ENCODE measurements at regions not wholly inside any gene's neighbourhood (a gene's known extent, or its start where the extent isn't known, plus 50 kb on each side); places are given as distances from the start of the nearest gene placed in this dataset.

DNA sequence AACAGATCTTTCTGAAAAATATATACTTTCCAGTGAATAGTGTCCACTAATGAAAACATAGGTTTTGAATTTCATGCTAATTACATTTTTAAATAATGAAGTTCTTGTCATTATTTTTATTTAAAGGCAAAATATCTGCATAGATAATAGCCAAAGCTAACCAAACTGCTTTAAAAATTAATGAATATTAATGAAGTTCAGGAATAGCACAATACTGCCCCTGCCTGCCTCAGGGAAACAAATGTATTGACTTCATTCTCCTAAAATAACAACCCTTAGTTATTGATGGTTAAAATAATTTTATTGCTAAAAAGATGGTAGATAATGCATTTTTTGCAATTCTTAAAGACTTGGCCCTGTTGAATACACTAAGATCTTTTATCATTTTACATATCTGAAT is 103.6 kb upstream of the SSBP2 start:
- Histone ChIP-seq H3K27ac (peak overlapping the region; percentile 97), H3K9me3 (ENCODE audit: low read depth, low read length) (no peaks in the 10 kb centered on the region), H3K36me3 (ENCODE audit: insufficient read depth, low read length) (no peaks in the 10 kb centered on the region), H3K9ac (ENCODE audit: insufficient read length) (peak overlapping the region; percentile 68), H3K4me3 (peak overlapping the region; percentile 74)
- DNase-seq (ENCODE audit: low read depth, low spot score) = peak; percentile 30
- TF ChIP-seq POLR2AphosphoS5 (IDR thresholded peaks at IDR 0.05; ENCODE audit: borderline replicate concordance, low read depth, low read length) = no peak
- TF ChIP-seq EZH2 (IDR thresholded peaks at IDR 0.05) = no peak
- no peak for TF ChIP-seq FOXP2 (optimal IDR thresholded peaks at IDR 0.05; ENCODE audit: control extremely low read depth, extremely low read length, insufficient read depth)

DNA sequence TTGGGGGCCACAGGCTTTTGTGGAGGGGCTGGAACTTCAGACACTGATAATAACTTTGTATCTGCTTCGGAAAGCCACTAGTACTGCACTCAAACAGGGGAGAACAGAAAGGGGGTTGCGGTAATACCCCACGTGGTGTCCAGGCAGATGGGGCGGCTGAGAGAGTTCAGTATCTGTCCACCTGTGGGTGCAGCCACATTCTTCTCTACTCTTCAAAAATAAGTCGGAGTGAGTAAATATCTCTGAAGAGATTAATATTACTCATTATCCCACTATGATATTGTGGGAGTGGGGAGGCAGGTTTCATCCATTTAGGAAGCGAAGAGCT is 102.1 kb upstream of the SSBP2 start:
- no peak for DNase-seq (ENCODE audit: low read depth, low spot score)
- Histone ChIP-seq H3K9ac (ENCODE audit: insufficient read length) (peak overlapping the region; percentile 68), H3K27ac (peak overlapping the region; percentile 97), H3K36me3 (ENCODE audit: insufficient read depth, low read length) (no peaks in the 10 kb centered on the region), H3K9me3 (ENCODE audit: low read depth, low read length) (no peaks in the 10 kb centered on the region), H3K4me3 (peak overlapping the region; percentile 74)
- TF ChIP-seq FOXP2 (optimal IDR thresholded peaks at IDR 0.05; ENCODE audit: control extremely low read depth, extremely low read length, insufficient read depth) = no peak
- no peak for TF ChIP-seq EZH2 (IDR thresholded peaks at IDR 0.05)
- TF ChIP-seq POLR2AphosphoS5 (IDR thresholded peaks at IDR 0.05; ENCODE audit: borderline replicate concordance, low read depth, low read length) = no peak

DNA sequence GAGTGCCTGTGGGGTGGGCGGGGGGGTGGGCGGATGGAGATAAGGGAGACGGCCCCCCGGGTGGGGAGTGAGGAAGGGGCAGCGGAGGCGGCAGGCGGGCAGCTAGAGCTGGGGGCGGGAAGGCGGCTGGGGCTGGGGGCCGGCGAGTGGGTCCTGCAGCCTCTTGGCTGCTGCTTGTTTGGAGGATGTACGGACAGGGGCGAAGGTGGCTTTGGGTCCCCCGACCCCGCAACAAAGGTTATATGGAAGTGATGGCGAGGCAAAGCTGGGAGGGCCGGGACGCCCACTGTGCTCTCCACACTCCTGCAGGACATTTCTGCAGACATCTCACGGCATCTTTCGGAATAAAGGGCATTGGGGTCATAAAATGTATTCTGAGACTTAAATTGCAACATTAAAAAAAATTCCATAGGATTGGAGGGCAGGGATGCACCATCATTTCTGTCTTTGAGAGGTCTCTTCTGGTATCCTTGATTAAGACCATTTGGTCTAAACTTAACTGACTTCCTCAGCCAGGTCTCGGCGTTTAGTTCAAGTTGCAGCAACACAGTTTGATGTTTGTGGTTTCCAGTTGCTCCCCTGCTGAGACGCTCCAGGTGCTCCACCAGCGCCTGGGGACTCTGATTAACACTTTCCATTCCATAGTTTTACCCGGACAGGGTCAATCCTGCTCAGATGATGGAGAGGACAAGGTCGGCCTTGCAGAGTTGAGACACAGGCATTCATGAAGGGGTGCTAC is 101.6 kb upstream of the SSBP2 start:
- Histone ChIP-seq H3K27ac (peak overlapping the region; percentile 97), H3K9me3 (ENCODE audit: low read depth, low read length) (no peaks in the 10 kb centered on the region), H3K36me3 (ENCODE audit: insufficient read depth, low read length) (no peaks in the 10 kb centered on the region), H3K4me3 (peak overlapping the region; percentile 75), H3K9ac (ENCODE audit: insufficient read length) (no peak overlapping the region)
- DNase-seq (ENCODE audit: low read depth, low spot score) = no peak
- TF ChIP-seq POLR2AphosphoS5 (IDR thresholded peaks at IDR 0.05; ENCODE audit: borderline replicate concordance, low read depth, low read length) = no peak
- no peak for TF ChIP-seq FOXP2 (optimal IDR thresholded peaks at IDR 0.05; ENCODE audit: control extremely low read depth, extremely low read length, insufficient read depth)
- TF ChIP-seq EZH2 (IDR thresholded peaks at IDR 0.05) = no peak

DNA sequence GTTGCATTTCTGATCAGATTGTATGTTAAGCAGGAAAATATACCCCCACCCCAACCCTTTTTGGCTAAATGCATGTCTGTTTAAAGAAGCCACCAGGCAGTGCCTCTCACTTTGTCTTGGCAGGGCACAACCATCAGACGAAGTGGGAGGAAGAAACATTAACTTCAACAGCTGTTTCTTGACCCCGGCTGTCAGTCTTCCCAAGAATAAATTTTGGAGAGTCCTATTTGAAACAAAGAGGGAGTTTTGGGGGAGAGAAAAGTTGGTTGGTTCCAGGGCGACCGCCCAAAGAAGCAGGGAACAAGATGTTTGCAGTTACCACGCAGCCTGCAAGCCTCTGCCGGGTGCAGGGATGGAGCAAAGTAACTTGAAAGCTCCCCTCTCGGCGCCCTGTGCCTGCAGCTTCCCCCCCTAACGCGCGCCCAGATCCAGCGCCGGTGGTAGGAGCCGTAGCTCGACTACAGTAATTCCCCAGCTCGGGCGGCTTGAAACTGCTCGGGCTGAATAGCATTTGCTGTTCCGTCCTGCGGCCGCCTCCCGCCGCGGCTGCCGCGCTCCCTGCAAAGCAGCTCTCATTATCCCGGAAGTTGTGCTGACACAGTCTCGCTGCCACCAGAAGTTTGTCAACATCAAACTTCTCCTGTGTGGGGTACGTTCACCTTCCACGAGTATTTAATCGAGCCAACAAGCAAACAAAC is 100.7 kb upstream of the SSBP2 start:
- Histone ChIP-seq H3K36me3 (ENCODE audit: insufficient read depth, low read length) (no peaks in the 10 kb centered on the region), H3K4me3 (peak overlapping the region; percentile 75), H3K27ac (peak overlapping the region; percentile 97), H3K9ac (ENCODE audit: insufficient read length) (peak overlapping the region; percentile 66), H3K9me3 (ENCODE audit: low read depth, low read length) (no peaks in the 10 kb centered on the region)
- no peak for TF ChIP-seq EZH2 (IDR thresholded peaks at IDR 0.05)
- peak; percentile 69 for TF ChIP-seq POLR2AphosphoS5 (IDR thresholded peaks at IDR 0.05; ENCODE audit: borderline replicate concordance, low read depth, low read length)
- TF ChIP-seq FOXP2 (optimal IDR thresholded peaks at IDR 0.05; ENCODE audit: control extremely low read depth, extremely low read length, insufficient read depth) = peak; percentile 99
- peak; percentile 81 for DNase-seq (ENCODE audit: low read depth, low spot score)

DNA sequence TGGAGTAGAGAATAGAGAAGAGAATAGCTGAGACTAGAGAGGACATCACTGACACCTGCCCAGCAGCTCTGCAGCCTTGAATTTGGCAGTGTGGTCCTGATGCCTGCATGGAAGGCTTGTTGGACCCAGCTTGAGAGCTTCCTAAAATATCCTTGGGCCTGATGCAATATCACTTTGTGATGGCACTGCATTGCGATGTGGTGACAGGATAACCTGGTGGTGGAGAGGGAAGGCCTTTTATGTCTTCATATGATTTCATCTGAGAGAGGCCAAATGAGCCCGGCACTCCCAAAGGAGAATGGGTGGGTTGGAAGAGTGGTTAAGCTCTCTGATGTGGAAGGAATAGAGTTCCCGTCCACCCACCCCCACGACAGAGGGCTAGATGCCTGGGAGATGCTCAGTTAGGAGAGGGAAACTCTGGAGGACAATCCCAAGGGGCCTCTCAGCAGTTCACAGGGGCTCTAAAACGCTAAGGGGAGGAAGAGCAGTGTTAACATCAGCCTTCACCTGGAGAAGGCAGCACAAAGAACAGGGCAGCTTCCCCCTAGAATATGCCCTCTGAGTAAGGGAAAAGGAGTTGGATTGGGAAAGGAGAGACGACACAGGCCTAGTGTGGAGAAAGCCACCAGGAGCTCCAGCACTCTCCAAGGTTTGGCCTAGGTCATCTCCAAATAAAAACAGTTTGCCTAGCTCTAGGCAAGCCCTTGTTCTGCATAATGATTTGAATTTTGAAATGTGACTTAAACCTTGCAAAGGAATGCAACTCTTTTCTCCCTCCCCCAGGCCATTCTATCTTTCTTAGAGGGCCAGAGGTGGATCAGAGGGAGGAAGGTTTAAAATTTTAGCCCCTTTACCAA is 99.8 kb upstream of the SSBP2 start:
- no peak for DNase-seq (ENCODE audit: low read depth, low spot score)
- peak overlapping the region; percentile 97 for H3K27ac ChIP-seq
- peak overlapping the region; percentile 66 for H3K9ac ChIP-seq (ENCODE audit: insufficient read length)
- no peaks in the 10 kb centered on the region for H3K9me3 ChIP-seq (ENCODE audit: low read depth, low read length)
- no peaks in the 10 kb centered on the region for H3K36me3 ChIP-seq (ENCODE audit: insufficient read depth, low read length)
- no peak for TF ChIP-seq EZH2 (IDR thresholded peaks at IDR 0.05)
- peak overlapping the region; percentile 75 for H3K4me3 ChIP-seq

DNA sequence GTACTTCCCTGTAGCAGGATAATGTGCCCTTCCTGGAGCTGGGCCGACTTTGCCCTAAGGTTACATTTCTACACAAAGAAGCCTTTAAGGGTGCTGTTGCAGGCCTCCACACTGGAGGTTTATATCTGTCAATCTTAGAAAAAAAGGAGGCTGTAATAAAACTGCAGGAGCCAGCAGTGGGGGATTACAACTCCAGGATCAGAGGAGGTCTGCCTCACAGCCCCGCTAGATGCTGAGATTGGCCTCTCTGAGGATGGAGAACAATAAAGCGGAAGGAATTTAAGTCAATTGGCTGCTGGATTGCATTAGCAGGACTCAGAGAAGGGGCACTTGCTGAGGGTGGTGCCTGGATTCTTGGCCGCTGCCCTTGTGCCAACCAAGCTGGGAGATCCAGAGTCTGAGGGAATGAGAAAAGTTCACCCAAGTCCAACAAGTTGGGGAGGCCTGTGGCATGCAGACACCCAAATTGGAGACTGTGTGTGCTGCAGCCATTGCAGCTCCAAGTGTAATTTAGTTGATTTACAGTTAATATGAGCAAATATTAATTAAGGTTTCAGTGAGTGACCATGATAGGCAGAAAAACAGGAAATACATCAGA is 99.0 kb upstream of the SSBP2 start:
- TF ChIP-seq FOXP2 (optimal IDR thresholded peaks at IDR 0.05; ENCODE audit: control extremely low read depth, extremely low read length, insufficient read depth) (no peak), EZH2 (IDR thresholded peaks at IDR 0.05) (no peak), POLR2AphosphoS5 (IDR thresholded peaks at IDR 0.05; ENCODE audit: borderline replicate concordance, low read depth, low read length) (no peak)
- Histone ChIP-seq H3K9me3 (ENCODE audit: low read depth, low read length) (no peaks in the 10 kb centered on the region), H3K36me3 (ENCODE audit: insufficient read depth, low read length) (no peaks in the 10 kb centered on the region), H3K4me3 (no peak overlapping the region), H3K27ac (peak overlapping the region; percentile 97), H3K9ac (ENCODE audit: insufficient read length) (no peak overlapping the region)
- DNase-seq (ENCODE audit: low read depth, low spot score) = no peak

DNA sequence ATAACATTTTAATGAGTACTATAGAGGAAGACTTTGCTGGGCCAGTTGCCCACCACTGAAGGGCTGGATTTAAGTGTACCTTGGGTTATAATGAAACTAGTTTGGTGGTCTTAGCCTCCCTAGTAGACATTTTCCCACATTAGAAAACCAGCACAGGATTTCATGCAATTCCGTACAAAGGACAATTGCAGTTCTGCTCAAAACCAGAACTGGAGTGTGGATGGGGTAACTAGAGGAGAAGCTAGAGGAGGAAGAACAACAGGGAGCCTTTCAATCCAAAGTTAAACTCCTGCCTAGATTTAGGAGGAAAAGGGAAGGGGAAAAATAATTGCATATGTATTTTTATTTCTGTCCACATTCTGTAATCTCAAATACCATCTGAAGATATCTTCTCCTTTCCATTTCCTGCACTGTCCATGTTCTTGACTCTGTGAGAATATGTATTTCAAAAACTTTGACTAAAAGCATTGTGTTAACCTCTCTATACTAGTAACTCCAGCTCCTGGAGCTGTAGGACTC is 97.5 kb upstream of the SSBP2 start:
- TF ChIP-seq POLR2AphosphoS5 (IDR thresholded peaks at IDR 0.05; ENCODE audit: borderline replicate concordance, low read depth, low read length) (no peak), EZH2 (IDR thresholded peaks at IDR 0.05) (no peak), FOXP2 (optimal IDR thresholded peaks at IDR 0.05; ENCODE audit: control extremely low read depth, extremely low read length, insufficient read depth) (no peak)
- Histone ChIP-seq H3K9ac (ENCODE audit: insufficient read length) (no peak overlapping the region), H3K9me3 (ENCODE audit: low read depth, low read length) (no peaks in the 10 kb centered on the region), H3K27ac (0 out of 2 replicates have a peak overlapping the region, but pooled peaks have one; percentile 20), H3K36me3 (ENCODE audit: insufficient read depth, low read length) (no peaks in the 10 kb centered on the region), H3K4me3 (no peak overlapping the region)
- no peak for DNase-seq (ENCODE audit: low read depth, low spot score)

DNA sequence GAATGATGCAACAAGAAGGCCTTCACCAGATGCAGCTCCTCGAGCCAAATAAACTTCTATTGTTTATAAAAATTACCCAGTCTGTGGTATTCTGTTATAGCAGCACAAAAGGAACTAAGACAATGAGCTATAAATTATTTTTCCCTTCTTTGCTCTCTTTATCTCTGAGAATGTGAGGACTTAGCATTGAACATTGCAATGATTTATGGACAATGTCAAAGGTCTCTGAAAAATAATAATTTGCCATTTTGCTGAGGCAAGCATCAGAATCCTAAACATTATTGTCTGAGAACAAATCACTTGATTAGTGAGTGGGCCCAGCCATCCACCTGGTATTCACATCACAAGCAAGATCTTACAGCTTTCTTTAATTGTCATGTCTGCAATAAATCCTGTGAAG is 95.4 kb upstream of the SSBP2 start:
- no peak for DNase-seq (ENCODE audit: low read depth, low spot score)
- Histone ChIP-seq H3K36me3 (ENCODE audit: insufficient read depth, low read length) (no peaks in the 10 kb centered on the region), H3K9ac (ENCODE audit: insufficient read length) (no peak overlapping the region), H3K4me3 (no peak overlapping the region), H3K27ac (no peak overlapping the region), H3K9me3 (ENCODE audit: low read depth, low read length) (no peaks in the 10 kb centered on the region)
- TF ChIP-seq FOXP2 (optimal IDR thresholded peaks at IDR 0.05; ENCODE audit: control extremely low read depth, extremely low read length, insufficient read depth) (no peak), EZH2 (IDR thresholded peaks at IDR 0.05) (no peak), POLR2AphosphoS5 (IDR thresholded peaks at IDR 0.05; ENCODE audit: borderline replicate concordance, low read depth, low read length) (no peak)
